Right lobe of liver (tissue), 6 donors: ENCODE measurements at regions not wholly inside any gene's neighbourhood (a gene's known extent, or its start where the extent isn't known, plus 50 kb on each side); places are given as distances from the start of the nearest gene placed in this dataset.

Experiments
- ATAC-seq, 4 donors: fragments of 200-7000 bp; cut with Tn5 transposase; one replicate each; pipeline ENCODE4 v1.9.1; 2020; ENCODE audit warnings: mild to moderate bottlenecking in 4 of 4, moderate library complexity in 4 of 4
- DNase-seq, 3 donors: peaks; one replicate each; pipeline ENCODE4 v3.0.0-alpha.2; 2020
- H3K27ac ChIP-seq, 3 donors: fragments of 200-600 bp; one replicate each; pipeline ENCODE4 v1.8.0; 2022
- H3K27me3 ChIP-seq, 2 donors: fragments of 200-600 bp; one replicate each; pipeline ENCODE4 v1.8.0; 2022
- H3K36me3 ChIP-seq, 4 donors: fragments of 200-600 bp; sonication (generic) in 1 of 4; one replicate each; pipeline versions ENCODE4 v1.5.1 to v1.8.0; 2017 to 2022; ENCODE audit warnings: control low read depth in 1 of 4
- H3K4me1 ChIP-seq, 4 donors: fragments of 200-600 bp; sonication (generic) in 1 of 4; one replicate each; pipeline versions ENCODE4 v1.5.1 to v1.8.0; 2017 to 2022; ENCODE audit warnings: control low read depth in 1 of 4
- H3K4me3 ChIP-seq, 3 donors: fragments of 200-600 bp; one replicate each; pipeline ENCODE4 v1.8.0; 2022
- H3K9me3 ChIP-seq, 4 donors: fragments of 200-600 bp; sonication (generic) in 1 of 4; one replicate each; pipeline versions ENCODE4 v1.5.1 to v1.8.0; 2017 to 2022; ENCODE audit warnings: control low read depth in 1 of 4
- CTCF ChIP-seq, 4 donors: fragments of 200-600 bp in 3 of 4; fragments of 450-650 bp in 1 of 4; IDR thresholded peaks; one replicate each; pipeline versions ENCODE4 v1.5.1 to v1.8.0; 2016 to 2022; ENCODE audit warnings: antibody characterized with exemption in 4 of 4, mild to moderate bottlenecking in 2 of 4
- POLR2A ChIP-seq: fragments of 450-650 bp; IDR thresholded peaks from one replicate; pipeline ENCODE4 v1.6.1; 2017; ENCODE audit warnings: antibody characterized with exemption, mild to moderate bottlenecking
- WGBS: methylation state at CpG from one replicate; pipeline ENCODE4 v1.1.6; 2018; ENCODE audit warnings: low coverage, low lambda C conversion rate; ENCODE audit not compliant: insufficient coverage; ENCODE audit errors: missing lambda C conversion rate; 5-methylcytosine and 5-hydroxymethylcytosine counted together
- intact Hi-C, 2 donors: fragments of 100-400 bp; cut with DNase I; formaldehyde crosslinking; loops; one replicate each; pipeline versions ENCODE4 v1.11.2 to v1.14.1; 2022
- donor health status: DM: no; HTN: yes; CAD: no.
- donor health status: DM: no; HTN: no; CAD: no.
- donor health status: DM: no; HTN: no; CAD: no.
- donor health status: DM: no; HTN: yes; CAD: no.
- donor health status: DM: no; HTN: yes; CAD: no.

DNA sequence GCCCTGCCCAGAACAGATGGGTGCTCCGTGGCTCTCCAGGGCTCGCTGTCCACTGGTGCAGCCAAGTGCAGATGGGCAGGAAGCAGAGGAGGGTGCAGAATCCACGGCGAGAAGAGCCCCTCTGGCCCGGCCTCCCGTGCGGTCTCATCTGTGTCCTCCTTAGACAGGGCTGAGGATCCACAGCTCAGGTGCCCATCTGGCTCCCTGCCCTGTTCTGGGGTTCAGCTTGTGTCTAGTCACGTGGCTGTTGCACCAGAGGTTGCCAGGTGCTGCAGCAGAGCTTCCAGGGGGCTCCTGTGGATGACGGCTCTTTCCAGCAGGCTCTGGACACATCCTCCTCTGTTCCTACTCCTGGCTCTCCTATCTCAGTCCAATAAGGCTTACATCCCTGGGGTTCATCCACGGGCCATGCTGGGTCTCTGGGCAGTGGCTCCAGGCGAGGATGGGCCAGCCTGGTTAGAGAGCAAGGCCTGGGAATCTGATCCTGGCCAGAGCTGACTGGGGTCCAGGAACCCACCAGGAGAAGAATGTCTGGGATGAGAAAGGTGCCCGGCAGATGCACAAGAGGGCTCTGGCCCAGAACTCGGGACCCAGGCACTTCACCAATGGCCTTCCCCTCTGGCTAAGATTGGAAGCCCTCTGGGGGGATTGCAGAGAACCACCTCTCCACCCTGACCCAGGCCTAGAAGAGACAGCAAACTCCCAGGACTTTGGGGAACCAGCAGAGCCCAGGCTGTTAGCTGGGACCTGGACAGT, 116.3 kb upstream of the ID2 start:
- TF ChIP-seq CTCF (IDR thresholded peaks at IDR 0.05): no peak
- no peak for TF ChIP-seq POLR2A
- ATAC-seq: no peak

GRCh38 chr2:8566155-8566670, 115.6 kb upstream of the ID2 start:
- ATAC-seq (no peak), DNase-seq (no peak)
- Histone ChIP-seq H3K4me1 (no peaks in the 10 kb centered on the region), H3K36me3 (no peaks in the 10 kb centered on the region), H3K4me3 (no peak overlapping the region), H3K27me3 (no peaks in the 10 kb centered on the region), H3K27ac (no peak overlapping the region), H3K9me3 (no peaks in the 10 kb centered on the region)
- TF ChIP-seq CTCF (IDR thresholded peaks at IDR 0.05) (no peak), POLR2A (no peak)
- 88% methylated on average over 2 of the region's 4 CpGs for WGBS
- intact Hi-C loops: no loop called here

More for the DNA sequence above, 116.3 kb upstream of the ID2 start:
- Histone ChIP-seq H3K27ac (no peak overlapping the region), H3K4me1 (no peaks in the 10 kb centered on the region), H3K27me3 (no peaks in the 10 kb centered on the region), H3K4me3 (no peak overlapping the region), H3K9me3 (no peaks in the 10 kb centered on the region), H3K36me3 (no peaks in the 10 kb centered on the region)
- DNase-seq: peak in 2 of 3 donors; percentile 43 to 46
- no CpG with 5 or more reads among the region's 13 CpGs for WGBS
- intact Hi-C loops: no loop called here

DNA sequence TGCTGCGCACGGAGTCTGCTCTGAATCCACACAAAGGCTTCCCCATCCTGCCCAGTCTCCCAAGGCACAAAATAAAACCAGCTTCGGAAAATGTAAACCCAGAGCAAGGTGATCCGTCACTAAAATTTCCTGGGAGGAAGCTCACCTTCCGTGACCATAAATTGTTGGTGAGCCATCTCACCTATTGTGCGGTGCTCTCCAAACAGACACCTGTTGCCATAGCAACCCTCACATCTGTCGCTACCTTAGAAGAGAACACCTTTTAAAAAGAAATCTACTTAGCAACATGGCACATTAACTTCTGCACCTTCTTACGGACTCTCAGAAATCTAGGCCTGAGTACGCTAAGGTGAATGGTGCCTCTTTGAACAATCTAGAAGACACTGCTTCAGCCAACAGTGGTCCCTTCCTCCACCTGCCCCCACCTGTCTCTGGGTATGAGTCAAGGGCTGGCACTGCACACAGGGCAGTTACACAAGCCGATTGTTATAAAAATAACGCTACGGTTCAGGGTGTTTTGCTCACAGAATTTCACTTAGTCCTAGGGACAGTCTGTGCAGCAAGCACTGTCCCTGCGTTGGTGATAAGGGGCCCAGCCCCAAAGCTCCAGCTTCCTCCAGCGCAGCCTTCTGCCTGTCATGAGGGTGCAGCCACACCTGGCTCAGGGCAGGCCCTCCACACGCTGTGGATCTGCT, 114.9 kb upstream of the ID2 start:
- H3K27me3 ChIP-seq: no peaks in the 10 kb centered on the region
- H3K4me1 ChIP-seq: no peaks in the 10 kb centered on the region
- H3K9me3 ChIP-seq: no peaks in the 10 kb centered on the region
- no peak for DNase-seq
- intact Hi-C loops: no loop called here
- no peak overlapping the region for H3K4me3 ChIP-seq
- TF ChIP-seq CTCF (IDR thresholded peaks at IDR 0.05): no peak
- no peak for TF ChIP-seq POLR2A
- no peaks in the 10 kb centered on the region for H3K36me3 ChIP-seq
- WGBS: 91% methylated on average over 11 of the region's 15 CpGs
- ATAC-seq: no peak
- no peak overlapping the region for H3K27ac ChIP-seq

- H3K4me1 ChIP-seq: no peaks in the 10 kb centered on the region
- no peak for DNase-seq
- intact Hi-C loops: no loop called here
- TF ChIP-seq POLR2A: no peak
- no peak for TF ChIP-seq CTCF (IDR thresholded peaks at IDR 0.05)
- no peak overlapping the region for H3K27ac ChIP-seq
- H3K36me3 ChIP-seq: no peaks in the 10 kb centered on the region
- no peaks in the 10 kb centered on the region for H3K27me3 ChIP-seq
- no peak for ATAC-seq
- H3K9me3 ChIP-seq: no peaks in the 10 kb centered on the region
- 89% methylated on average over 9 of the region's 15 CpGs for WGBS
- H3K4me3 ChIP-seq: no peak overlapping the region
Observed at GRCh38 chr2:8567469-8568260, 114.2 kb upstream of the ID2 start.
